CD8-positive, alpha-beta T cell (primary cell): ENCODE measurements at regions not wholly inside any gene's neighbourhood (a gene's known extent, or its start where the extent isn't known, plus 50 kb on each side); places are given as distances from the start of the nearest gene placed in this dataset. TPM values are rescaled to one million over a fixed set of nuclear protein-coding genes. Genes with fewer than 3 reads are reported as not detected.

Experiments used
- microRNA-seq: library from miRNA; unstranded; fragments of <30 nt; microRNA quantifications from one replicate; pipeline ENCODE4 v1.2.0, GENCODE V29; 2022; ENCODE audit warnings: borderline microRNAs expressed

Small RNAs in the stretch of these regions (microRNA-seq; reads per million reads assigned to microRNA genes)
- gene MIR5701-1 = not detected
